NCI-H69 (cell line): ENCODE measurements at regions not wholly inside any gene's neighbourhood (a gene's known extent, or its start where the extent isn't known, plus 50 kb on each side); places are given as distances from the start of the nearest gene placed in this dataset.
A peak's percentile ranks its signal among the peaks of the same experiment; 100 is the strongest.
"Not testable (repeated sequence)": the region's sequence is repeated elsewhere in the genome, so short reads cannot be mapped to it uniquely, and the experiment has no call there.

Experiments used
- DNase-seq: peaks from one replicate; lab custom pipeline; 2025; lab: John Stamatoyannopoulos, UW

- no peak for DNase-seq
Measured at GRCh38 chr3:177338697-177339219, 141.5 kb upstream of the TBL1XR1 start.

- DNase-seq = peak; percentile 13
Measured at GRCh38 chr3:177339220-177339703, 142.0 kb upstream of the TBL1XR1 start.

- peak; percentile 47 for DNase-seq
Measured at GRCh38 chr3:177340243-177340830, 143.1 kb upstream of the TBL1XR1 start.

GRCh38 chr3:177341736-177342419 lies 144.6 kb upstream of the TBL1XR1 start:
- no peak for DNase-seq

- DNase-seq = no peak
Measured at GRCh38 chr3:177343122-177343625, 145.9 kb upstream of the TBL1XR1 start.

- peak; percentile 94 for DNase-seq
Measured at GRCh38 chr3:177345049-177345972, 148.0 kb upstream of the TBL1XR1 start.

GRCh38 chr3:177345973-177346503 lies 148.8 kb upstream of the TBL1XR1 start:
- DNase-seq = no peak

GRCh38 chr3:177346878-177347277 lies 149.6 kb upstream of the TBL1XR1 start:
- DNase-seq = peak; percentile 28

- no peak for DNase-seq
Measured at GRCh38 chr3:177347611-177348010, 150.3 kb upstream of the TBL1XR1 start.

- no peak for DNase-seq
Measured at GRCh38 chr3:177348974-177349373, 151.7 kb upstream of the TBL1XR1 start.

GRCh38 chr3:177349384-177349783 lies 152.1 kb upstream of the TBL1XR1 start:
- no peak for DNase-seq

- DNase-seq = no peak
Measured at GRCh38 chr3:177350121-177350520, 152.8 kb upstream of the TBL1XR1 start.

- no peak for DNase-seq
Measured at GRCh38 chr3:177351206-177351605, 153.9 kb upstream of the TBL1XR1 start.

GRCh38 chr3:177351757-177352158 lies 154.5 kb upstream of the TBL1XR1 start:
- DNase-seq = no peak

- DNase-seq = no peak
Measured at GRCh38 chr3:177352424-177352823, 155.1 kb upstream of the TBL1XR1 start.

GRCh38 chr3:177353140-177353539 lies 155.9 kb upstream of the TBL1XR1 start:
- DNase-seq = no peak

- not testable (repeated sequence) for DNase-seq
Measured at GRCh38 chr3:177353879-177354278, 156.6 kb upstream of the TBL1XR1 start.

GRCh38 chr3:177354466-177354865 lies 157.2 kb upstream of the TBL1XR1 start:
- DNase-seq = no peak

GRCh38 chr3:177356113-177356512 lies 158.8 kb upstream of the TBL1XR1 start:
- no peak for DNase-seq

- DNase-seq = no peak
Measured at GRCh38 chr3:177356952-177357351, 159.7 kb upstream of the TBL1XR1 start.

- peak; percentile 90 for DNase-seq
Measured at GRCh38 chr3:177357352-177358090, 160.2 kb upstream of the TBL1XR1 start.
